ENCODE measurements at regions not wholly inside any gene's neighbourhood (a gene's known extent, or its start where the extent isn't known, plus 50 kb on each side); places are given as distances from the start of the nearest gene placed in this dataset.

- CTCF ChIA-PET, result no interaction called here
- H3K27ac ChIP-seq, result no peak overlapping the region
- TF ChIP-seq CTCF (conservative IDR thresholded peaks at IDR 0.05; ENCODE audit: low read depth), result no peak
- POLR2A ChIA-PET (ENCODE audit: low non-redundant PET), result no interaction called here
- DNase-seq (ENCODE audit: low spot score), result no peak
These were observed 166.3 kb upstream of the FN1 start for GRCh38 chr2:215601990-215602721.

GRCh38 chr2:215601526-215601925 lies 165.7 kb upstream of the FN1 start:
- CTCF ChIA-PET, result no interaction called here
- POLR2A ChIA-PET (ENCODE audit: low non-redundant PET), result no interaction called here
- no peak overlapping the region for H3K27ac ChIP-seq
- DNase-seq (ENCODE audit: low spot score), result no peak
- TF ChIP-seq CTCF (conservative IDR thresholded peaks at IDR 0.05; ENCODE audit: low read depth), result no peak

- DNase-seq (ENCODE audit: low spot score), result no peak
- POLR2A ChIA-PET (ENCODE audit: low non-redundant PET), result no interaction called here
- CTCF ChIA-PET, result interaction anchor here (0.6 kb wide), 1 partner anchor 1739 kb away, joined by 3 read pairs; no protein-coding TSS in a partner anchor
- no peak for TF ChIP-seq CTCF (conservative IDR thresholded peaks at IDR 0.05; ENCODE audit: low read depth)
- no peak overlapping the region for H3K27ac ChIP-seq
These were observed 162.6 kb upstream of the FN1 start for GRCh38 chr2:215598376-215598975.

- no peak overlapping the region for H3K27ac ChIP-seq
- no peak for TF ChIP-seq CTCF (conservative IDR thresholded peaks at IDR 0.05; ENCODE audit: low read depth)
- POLR2A ChIA-PET (ENCODE audit: low non-redundant PET), result no interaction called here
- CTCF ChIA-PET, result no interaction called here
- DNase-seq (ENCODE audit: low spot score), result no peak
These were observed 161.7 kb upstream of the FN1 start for GRCh38 chr2:215597577-215597976.

GRCh38 chr2:215594766-215595165 lies 158.9 kb upstream of the FN1 start:
- ChIA-PET POLR2A (ENCODE audit: low non-redundant PET) (no interaction called here), CTCF (interaction anchor here (0.7 kb wide), 2 partner anchors 148 to 1450 kb away, joined by 3 read pairs; no protein-coding TSS in a partner anchor)

More at GRCh38 chr2:215594766-215595165, 158.9 kb upstream of the FN1 start:
- DNase-seq (ENCODE audit: low spot score), result no peak
- H3K27ac ChIP-seq, result no peak overlapping the region
- TF ChIP-seq CTCF (conservative IDR thresholded peaks at IDR 0.05; ENCODE audit: low read depth), result no peak
